Ovary (tissue), 3 donors: ENCODE measurements at regions not wholly inside any gene's neighbourhood (a gene's known extent, or its start where the extent isn't known, plus 50 kb on each side); places are given as distances from the start of the nearest gene placed in this dataset.

Experiments
- CTCF ChIP-seq, 3 donors: fragments of 450-650 bp in 2 of 3; fragments of 200-600 bp in 1 of 3; IDR thresholded peaks; one replicate each; pipeline versions ENCODE4 v1.5.1 to v1.8.0; 2016 to 2022; ENCODE audit warnings: antibody characterized with exemption in 3 of 3, mild to moderate bottlenecking in 1 of 3
- EP300 ChIP-seq: sonication (generic); formaldehyde crosslinking; IDR thresholded peaks from one replicate; pipeline ENCODE4 v1.6.1; 2017; ENCODE audit warnings: antibody characterized with exemption
- donor health status: DM: no; HTN: no; CAD: no.

GRCh38 chr11:49499117-49499516, 290.7 kb upstream of the FOLH1 start:
- TF ChIP-seq CTCF (IDR thresholded peaks at IDR 0.05) (no peak), EP300 (no peak)
